ENCODE measurements at regions not wholly inside any gene's neighbourhood (a gene's known extent, or its start where the extent isn't known, plus 50 kb on each side); places are given as distances from the start of the nearest gene placed in this dataset.

DNA sequence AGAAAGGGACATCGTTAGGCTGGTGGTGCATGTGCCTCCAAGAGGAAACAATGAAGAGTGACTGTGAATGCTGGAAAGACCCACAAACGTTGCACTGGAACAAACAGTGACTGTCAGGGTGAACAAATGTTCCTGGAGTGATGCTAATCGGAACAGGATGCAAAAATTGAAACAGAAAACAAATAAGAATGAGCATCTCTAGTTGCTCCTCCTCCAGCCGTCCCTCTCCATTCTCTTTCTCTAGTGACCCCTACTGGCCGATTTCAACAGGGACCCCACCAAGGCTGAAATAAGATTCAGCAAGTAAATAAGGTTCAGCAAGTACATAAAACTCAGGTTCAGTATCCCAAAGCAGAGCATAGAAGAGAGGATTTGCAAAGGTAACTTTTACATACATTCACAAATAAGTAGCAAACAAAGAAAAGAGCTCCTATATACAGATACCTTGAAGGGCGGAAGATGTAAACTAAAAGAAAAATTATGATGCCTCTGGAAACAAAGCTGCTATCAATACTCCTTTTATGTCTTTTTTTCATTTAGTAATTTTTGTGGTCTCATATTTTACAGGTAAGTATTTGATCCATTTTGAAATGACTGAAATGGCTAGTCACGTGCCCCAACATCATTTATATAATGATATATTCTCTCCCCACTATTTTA, 836.1 kb upstream of the ADAMTS5 start:
- no peaks in the 10 kb centered on the region for H3K27me3 ChIP-seq (ENCODE audit: insufficient read depth, low read length)
- H3K36me3 ChIP-seq (ENCODE audit: insufficient read depth, low read length): no peaks in the 10 kb centered on the region
- intact Hi-C loops (cut with micrococcal nuclease): no loop called here
- H3K36me3 Mint-ChIP-seq: no peaks in the 10 kb centered on the region
- no peak overlapping the region for H3K4me3 ChIP-seq (ENCODE audit: low read length in 2 of 2)
- no peak overlapping the region for H3K27ac Mint-ChIP-seq
- H3K4me1 Mint-ChIP-seq: peaks cover 0 to 5% (median 0%) of the 10 kb centered on the region in 4 donors
- no peak overlapping the region for H3K27ac ChIP-seq (ENCODE audit: low read depth, low read length)
- peaks cover 0 to 2% of the 10 kb centered on the region in 2 donors for H3K27me3 Mint-ChIP-seq
- H3K4me1 ChIP-seq (ENCODE audit: insufficient read depth, low read length): no peaks in the 10 kb centered on the region
- no peak overlapping the region for H3K4me3 Mint-ChIP-seq
- H3K9me3 ChIP-seq (ENCODE audit: control insufficient read depth in 1 of 2, low read length in 2 of 2): no peaks in the 10 kb centered on the region
- POLR2A ChIA-PET (ENCODE audit: partially characterized antibody): no interaction called here
- CTCF ChIA-PET (ENCODE audit: partially characterized antibody): interaction anchor here (0.8 kb wide), 1 partner anchor 9 kb away, joined by 3 read pairs; no protein-coding TSS in a partner anchor
- H3K9me3 Mint-ChIP-seq: peaks cover 0 to 3% (median 0%) of the 10 kb centered on the region in 8 donors
- DNase-seq: peak in 2 of 5 donors; percentile 2 to 5

DNA sequence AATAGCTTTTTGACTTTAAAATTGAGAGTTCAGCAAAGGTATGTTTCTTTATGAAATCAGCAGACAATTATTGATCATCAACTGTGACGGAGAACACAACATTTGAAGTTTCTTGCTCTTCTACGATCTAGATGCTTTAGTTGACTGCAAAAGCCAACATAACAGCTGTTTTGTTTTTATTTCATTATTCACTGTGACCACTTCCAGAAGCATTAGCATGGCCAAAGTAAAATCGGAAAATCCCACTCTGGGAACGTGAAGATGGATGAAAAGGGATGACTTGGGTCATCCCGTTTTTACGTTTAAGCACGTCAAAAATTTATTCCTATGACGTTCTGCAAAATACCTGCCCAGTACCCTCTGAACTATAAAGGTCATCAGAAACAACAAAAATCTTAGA, 833.0 kb upstream of the ADAMTS5 start:
- Mint-ChIP-seq H3K36me3 (no peaks in the 10 kb centered on the region), H3K9me3 (peaks cover 0 to 2% (median 0%) of the 10 kb centered on the region in 8 donors), H3K4me3 (no peak overlapping the region), H3K27ac (no peak overlapping the region), H3K27me3 (peaks cover 0 to 2% of the 10 kb centered on the region in 2 donors), H3K4me1 (peaks cover 0 to 5% (median 0%) of the 10 kb centered on the region in 4 donors)
- Histone ChIP-seq H3K4me1 (ENCODE audit: insufficient read depth, low read length) (no peaks in the 10 kb centered on the region), H3K4me3 (ENCODE audit: low read length in 2 of 2) (no peak overlapping the region), H3K27ac (ENCODE audit: low read depth, low read length) (no peak overlapping the region), H3K27me3 (ENCODE audit: insufficient read depth, low read length) (no peaks in the 10 kb centered on the region), H3K36me3 (ENCODE audit: insufficient read depth, low read length) (no peaks in the 10 kb centered on the region), H3K9me3 (ENCODE audit: control insufficient read depth in 1 of 2, low read length in 2 of 2) (no peaks in the 10 kb centered on the region)
- POLR2A ChIA-PET (ENCODE audit: partially characterized antibody): no interaction called here
- intact Hi-C loops (cut with micrococcal nuclease): no loop called here
- CTCF ChIA-PET (ENCODE audit: partially characterized antibody): no interaction called here
- no peak for DNase-seq

DNA sequence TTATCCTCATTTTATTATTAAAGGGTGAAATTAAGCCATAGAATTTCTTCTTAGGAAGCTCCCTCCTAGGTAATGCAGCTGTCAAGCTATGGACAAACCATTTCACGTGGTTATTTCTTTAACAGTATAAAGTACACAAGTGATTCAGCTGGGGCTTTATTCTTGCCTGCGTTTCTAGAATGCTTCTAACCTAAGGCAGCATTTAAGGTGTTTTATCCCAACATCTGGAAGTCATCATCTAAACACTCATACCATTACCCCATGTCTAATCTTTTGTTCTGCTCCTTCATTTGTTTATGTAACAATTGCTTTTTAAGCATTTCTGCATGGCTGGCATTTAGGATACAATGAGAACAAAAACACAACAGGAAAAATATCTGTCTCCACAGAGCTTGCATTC, 829.2 kb upstream of the ADAMTS5 start:
- Histone ChIP-seq H3K36me3 (ENCODE audit: insufficient read depth, low read length) (no peaks in the 10 kb centered on the region), H3K27ac (ENCODE audit: low read depth, low read length) (no peak overlapping the region), H3K9me3 (ENCODE audit: control insufficient read depth in 1 of 2, low read length in 2 of 2) (no peaks in the 10 kb centered on the region), H3K4me1 (ENCODE audit: insufficient read depth, low read length) (no peaks in the 10 kb centered on the region), H3K27me3 (ENCODE audit: insufficient read depth, low read length) (no peaks in the 10 kb centered on the region), H3K4me3 (ENCODE audit: low read length in 2 of 2) (no peak overlapping the region)
- no peak overlapping the region for H3K27ac Mint-ChIP-seq
- peaks cover 0 to 2% of the 10 kb centered on the region in 2 donors for H3K27me3 Mint-ChIP-seq
- peaks cover 0 to 2% (median 0%) of the 10 kb centered on the region in 8 donors for H3K9me3 Mint-ChIP-seq
- H3K36me3 Mint-ChIP-seq: no peaks in the 10 kb centered on the region
- POLR2A ChIA-PET (ENCODE audit: partially characterized antibody): no interaction called here
- H3K4me3 Mint-ChIP-seq: no peak overlapping the region
- intact Hi-C loops (cut with micrococcal nuclease): no loop called here
- CTCF ChIA-PET (ENCODE audit: partially characterized antibody): no interaction called here
- no peaks in the 10 kb centered on the region for H3K4me1 Mint-ChIP-seq
- DNase-seq: no peak

DNA sequence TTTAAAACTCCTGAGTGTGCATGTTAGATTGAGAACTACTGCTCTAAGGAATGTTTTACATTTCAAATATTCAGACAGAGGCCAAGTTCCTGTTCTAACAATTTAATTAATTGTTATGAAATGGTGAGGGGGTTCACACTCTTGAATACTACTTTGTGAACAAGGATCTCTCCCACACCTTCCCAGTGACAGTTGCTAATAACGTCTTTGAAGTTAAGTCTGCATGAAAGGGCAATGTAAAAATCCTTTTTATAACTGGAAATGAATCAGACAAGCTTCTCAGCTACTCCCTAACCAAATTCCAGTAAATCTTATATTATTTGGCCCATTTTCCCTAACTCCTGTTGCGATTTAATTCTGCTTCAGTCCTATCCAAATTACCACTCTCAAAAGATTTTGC, 828.5 kb upstream of the ADAMTS5 start:
- ChIA-PET POLR2A (ENCODE audit: partially characterized antibody) (no interaction called here), CTCF (ENCODE audit: partially characterized antibody) (no interaction called here)
- no peaks in the 10 kb centered on the region for H3K4me1 Mint-ChIP-seq
- intact Hi-C loops (cut with micrococcal nuclease): no loop called here
- Histone ChIP-seq H3K36me3 (ENCODE audit: insufficient read depth, low read length) (no peaks in the 10 kb centered on the region), H3K9me3 (ENCODE audit: control insufficient read depth in 1 of 2, low read length in 2 of 2) (no peaks in the 10 kb centered on the region), H3K4me1 (ENCODE audit: insufficient read depth, low read length) (no peaks in the 10 kb centered on the region), H3K4me3 (ENCODE audit: low read length in 2 of 2) (no peak overlapping the region), H3K27ac (ENCODE audit: low read depth, low read length) (no peak overlapping the region), H3K27me3 (ENCODE audit: insufficient read depth, low read length) (no peaks in the 10 kb centered on the region)
- peaks cover 0 to 2% (median 0%) of the 10 kb centered on the region in 8 donors for H3K9me3 Mint-ChIP-seq
- H3K36me3 Mint-ChIP-seq: no peaks in the 10 kb centered on the region
- peaks cover 0 to 2% of the 10 kb centered on the region in 2 donors for H3K27me3 Mint-ChIP-seq
- DNase-seq: no peak
- no peak overlapping the region for H3K4me3 Mint-ChIP-seq
- H3K27ac Mint-ChIP-seq: no peak overlapping the region

GRCh38 chr21:27793901-27794300, 827.0 kb upstream of the ADAMTS5 start:
- H3K27me3 Mint-ChIP-seq: no peaks in the 10 kb centered on the region
- Histone ChIP-seq H3K27me3 (ENCODE audit: insufficient read depth, low read length) (no peaks in the 10 kb centered on the region), H3K27ac (ENCODE audit: low read depth, low read length) (no peak overlapping the region), H3K36me3 (ENCODE audit: insufficient read depth, low read length) (no peaks in the 10 kb centered on the region), H3K4me3 (ENCODE audit: low read length in 2 of 2) (no peak overlapping the region), H3K9me3 (ENCODE audit: control insufficient read depth in 1 of 2, low read length in 2 of 2) (no peaks in the 10 kb centered on the region), H3K4me1 (ENCODE audit: insufficient read depth, low read length) (no peaks in the 10 kb centered on the region)
- ChIA-PET POLR2A (ENCODE audit: partially characterized antibody) (no interaction called here), CTCF (ENCODE audit: partially characterized antibody) (no interaction called here)
- DNase-seq: no peak
- H3K36me3 Mint-ChIP-seq: no peaks in the 10 kb centered on the region
- no peak overlapping the region for H3K27ac Mint-ChIP-seq
- intact Hi-C loops (cut with micrococcal nuclease): no loop called here
- H3K4me3 Mint-ChIP-seq: no peak overlapping the region
- H3K4me1 Mint-ChIP-seq: no peaks in the 10 kb centered on the region
- H3K9me3 Mint-ChIP-seq: peaks cover 0 to 2% (median 0%) of the 10 kb centered on the region in 8 donors

- Histone ChIP-seq H3K4me1 (ENCODE audit: insufficient read depth, low read length) (no peaks in the 10 kb centered on the region), H3K27me3 (ENCODE audit: insufficient read depth, low read length) (no peaks in the 10 kb centered on the region), H3K4me3 (ENCODE audit: low read length in 2 of 2) (no peak overlapping the region), H3K27ac (ENCODE audit: low read depth, low read length) (no peak overlapping the region), H3K36me3 (ENCODE audit: insufficient read depth, low read length) (no peaks in the 10 kb centered on the region), H3K9me3 (ENCODE audit: control insufficient read depth in 1 of 2, low read length in 2 of 2) (no peaks in the 10 kb centered on the region)
- no peak for DNase-seq
- intact Hi-C loops (cut with micrococcal nuclease): no loop called here
- POLR2A ChIA-PET (ENCODE audit: partially characterized antibody): no interaction called here
- CTCF ChIA-PET (ENCODE audit: partially characterized antibody): no interaction called here
- Mint-ChIP-seq H3K27ac (no peak overlapping the region), H3K4me3 (no peak overlapping the region), H3K9me3 (peaks cover 0 to 18% (median 3%) of the 10 kb centered on the region in 8 donors), H3K36me3 (no peaks in the 10 kb centered on the region), H3K27me3 (no peaks in the 10 kb centered on the region), H3K4me1 (no peaks in the 10 kb centered on the region)
These were observed 820.2 kb upstream of the ADAMTS5 start for GRCh38 chr21:27787046-27787445.

GRCh38 chr21:27779606-27780005, 812.7 kb upstream of the ADAMTS5 start:
- Mint-ChIP-seq H3K9me3 (peaks cover 0 to 9% (median 1%) of the 10 kb centered on the region in 8 donors), H3K36me3 (no peaks in the 10 kb centered on the region), H3K4me1 (no peaks in the 10 kb centered on the region), H3K4me3 (no peak overlapping the region), H3K27me3 (no peaks in the 10 kb centered on the region), H3K27ac (no peak overlapping the region)
- intact Hi-C loops (cut with micrococcal nuclease): no loop called here
- Histone ChIP-seq H3K27ac (ENCODE audit: low read depth, low read length) (no peak overlapping the region), H3K36me3 (ENCODE audit: insufficient read depth, low read length) (no peaks in the 10 kb centered on the region), H3K9me3 (ENCODE audit: control insufficient read depth in 1 of 2, low read length in 2 of 2) (no peaks in the 10 kb centered on the region), H3K4me1 (ENCODE audit: insufficient read depth, low read length) (no peaks in the 10 kb centered on the region), H3K27me3 (ENCODE audit: insufficient read depth, low read length) (no peaks in the 10 kb centered on the region), H3K4me3 (ENCODE audit: low read length in 2 of 2) (no peak overlapping the region)
- POLR2A ChIA-PET (ENCODE audit: partially characterized antibody): no interaction called here
- CTCF ChIA-PET (ENCODE audit: partially characterized antibody): no interaction called here
- no peak for DNase-seq

Measured in CD4-positive, alpha-beta memory T cell (primary cell).